ENCODE measurements at regions not wholly inside any gene's neighbourhood (a gene's known extent, or its start where the extent isn't known, plus 50 kb on each side); places are given as distances from the start of the nearest gene placed in this dataset.

DNA sequence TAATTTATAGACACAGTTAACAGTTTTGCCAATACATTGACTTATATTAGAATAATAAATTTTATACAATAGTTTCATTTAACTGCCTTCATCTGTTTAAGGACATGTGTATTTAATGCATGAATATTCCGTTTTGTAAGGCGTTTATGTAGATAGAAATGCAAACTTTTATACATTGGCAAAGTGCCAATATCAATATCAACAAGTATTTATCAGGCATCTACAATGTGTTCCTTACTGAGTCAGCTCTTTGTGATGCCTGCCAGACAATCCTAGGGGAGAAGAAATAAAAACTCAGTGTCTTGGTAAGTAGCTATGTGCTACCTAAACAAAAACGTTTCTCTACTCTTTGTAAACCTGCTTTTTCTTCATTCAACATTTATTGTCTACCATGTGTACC is 1142.2 kb downstream of the C4orf33 start:
- TF ChIP-seq EZH2 (IDR thresholded peaks at IDR 0.05): no peak
- no peak for TF ChIP-seq POLR2AphosphoS5 (IDR thresholded peaks at IDR 0.05; ENCODE audit: borderline replicate concordance, low read depth, low read length)
- no peak for TF ChIP-seq FOXP2 (optimal IDR thresholded peaks at IDR 0.05; ENCODE audit: control extremely low read depth, extremely low read length, insufficient read depth)

All from SK-N-MC (cell line).